Hepatocyte (in vitro differentiated cells): ENCODE measurements at regions not wholly inside any gene's neighbourhood (a gene's known extent, or its start where the extent isn't known, plus 50 kb on each side); places are given as distances from the start of the nearest gene placed in this dataset.

ENCODE experiments used
- DNase-seq: peaks from one replicate; pipeline ENCODE4 v3.0.0-alpha.2; 2016; ENCODE audit warnings: low spot score
- H2AFZ ChIP-seq: fragments of 200-600 bp; sonication (generic); 2 replicates; pipeline ENCODE4 v1.6.0; 2016; ENCODE audit warnings: antibody characterized with exemption, mild to moderate bottlenecking
- H3K27ac ChIP-seq: fragments of 200-600 bp; sonication (generic); 2 replicates; pipeline ENCODE4 v1.5.1; 2016; ENCODE audit warnings: mild to moderate bottlenecking
- H3K27me3 ChIP-seq: fragments of 200-600 bp; sonication (generic); 2 replicates; pipeline ENCODE4 v1.6.1; 2016
- H3K36me3 ChIP-seq: fragments of 200-600 bp; sonication (generic); replicated peaks from 2 replicates; pipeline ENCODE4 v1.5.1; 2016; ENCODE audit warnings: low read depth; ENCODE audit not compliant: insufficient read depth
- H3K4me1 ChIP-seq: fragments of 200-600 bp; sonication (generic); 2 replicates; pipeline ENCODE4 v1.5.1; 2016; ENCODE audit warnings: mild to moderate bottlenecking, moderate library complexity; ENCODE audit not compliant: insufficient read depth
- H3K4me2 ChIP-seq: fragments of 200-600 bp; sonication (generic); 2 replicates; pipeline ENCODE4 v1.6.0; 2016
- H3K4me3 ChIP-seq: fragments of 200-600 bp; sonication (generic); 2 replicates; pipeline ENCODE4 v1.5.1; 2016; ENCODE audit warnings: mild to moderate bottlenecking
- H3K79me2 ChIP-seq: fragments of 200-600 bp; sonication (generic); 2 replicates; pipeline ENCODE4 v1.6.0; 2017; ENCODE audit warnings: mild to moderate bottlenecking
- H3K9me2 ChIP-seq: fragments of 200-600 bp; sonication (generic); replicated peaks from 2 replicates; pipeline ENCODE4 v1.6.0; 2017; ENCODE audit warnings: mild to moderate bottlenecking; ENCODE audit not compliant: insufficient read depth
- H3K9me3 ChIP-seq: fragments of 200-600 bp; sonication (generic); 2 replicates; pipeline ENCODE4 v1.5.1; 2016; ENCODE audit warnings: low read depth, mild to moderate bottlenecking
- H4K20me1 ChIP-seq: fragments of 200-600 bp; sonication (generic); 2 replicates; pipeline ENCODE4 v1.6.0; 2016; ENCODE audit warnings: mild to moderate bottlenecking; ENCODE audit not compliant: insufficient read depth, poor library complexity, severe bottlenecking
- EZH2 ChIP-seq: fragments of 200-600 bp; sonication (generic); IDR thresholded peaks from 2 replicates; pipeline ENCODE4 v1.6.1; 2016; ENCODE audit warnings: antibody characterized with exemption, mild to moderate bottlenecking, borderline replicate concordance
- EZH2phosphoT487 ChIP-seq: fragments of 200-600 bp; sonication (generic); IDR thresholded peaks from one replicate; pipeline ENCODE4 v1.6.1; 2018; ENCODE audit warnings: antibody characterized with exemption, mild to moderate bottlenecking, low read depth, moderate library complexity; ENCODE audit not compliant: unreplicated experiment, severe bottlenecking
- WGBS: methylation state at CpG from one replicate; pipeline ENCODE4 v1.1.6; 2016; ENCODE audit warnings: low lambda C conversion rate; ENCODE audit errors: missing lambda C conversion rate; 5-methylcytosine and 5-hydroxymethylcytosine counted together
- TF ChIP-seq, protein P1 (sequence below): fragments of 200-600 bp; sonication (generic); IDR thresholded peaks from 2 replicates; pipeline ENCODE4 v1.5.1; 2016; ENCODE audit warnings: antibody characterized with exemption, mild to moderate bottlenecking; ENCODE audit not compliant: poor library complexity

DNA sequence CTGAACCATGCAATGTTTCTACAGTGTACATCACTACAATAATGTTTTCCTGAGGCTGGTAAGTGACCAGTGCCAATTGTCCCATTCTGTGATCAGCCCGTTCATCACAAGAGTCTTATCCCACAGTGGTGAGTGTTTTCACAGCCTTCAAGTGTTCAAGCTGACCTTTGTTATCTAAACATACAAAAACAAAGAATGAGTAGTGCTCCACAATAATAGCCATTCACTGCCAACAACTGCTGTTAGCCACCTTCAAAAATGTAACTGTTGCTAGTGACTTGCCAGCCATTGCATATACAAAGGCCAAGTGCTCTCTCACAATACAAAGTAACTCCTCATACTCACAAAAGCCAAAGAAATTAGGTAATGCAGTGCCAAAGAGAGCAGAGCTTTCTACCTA, 1084.1 kb downstream of the FAM133A start:
- Histone ChIP-seq H3K9me2 (no peaks in the 10 kb centered on the region), H3K79me2 (no peaks in the 10 kb centered on the region), H3K4me3 (no peak overlapping the region), H3K27me3 (no peaks in the 10 kb centered on the region), H3K36me3 (no peaks in the 10 kb centered on the region), H2AFZ (no peak overlapping the region), H3K9me3 (no peaks in the 10 kb centered on the region), H3K27ac (no peak overlapping the region), H3K4me2 (no peak overlapping the region), H3K4me1 (no peaks in the 10 kb centered on the region), H4K20me1 (no peaks in the 10 kb centered on the region)
- TF ChIP-seq, protein P1, sequence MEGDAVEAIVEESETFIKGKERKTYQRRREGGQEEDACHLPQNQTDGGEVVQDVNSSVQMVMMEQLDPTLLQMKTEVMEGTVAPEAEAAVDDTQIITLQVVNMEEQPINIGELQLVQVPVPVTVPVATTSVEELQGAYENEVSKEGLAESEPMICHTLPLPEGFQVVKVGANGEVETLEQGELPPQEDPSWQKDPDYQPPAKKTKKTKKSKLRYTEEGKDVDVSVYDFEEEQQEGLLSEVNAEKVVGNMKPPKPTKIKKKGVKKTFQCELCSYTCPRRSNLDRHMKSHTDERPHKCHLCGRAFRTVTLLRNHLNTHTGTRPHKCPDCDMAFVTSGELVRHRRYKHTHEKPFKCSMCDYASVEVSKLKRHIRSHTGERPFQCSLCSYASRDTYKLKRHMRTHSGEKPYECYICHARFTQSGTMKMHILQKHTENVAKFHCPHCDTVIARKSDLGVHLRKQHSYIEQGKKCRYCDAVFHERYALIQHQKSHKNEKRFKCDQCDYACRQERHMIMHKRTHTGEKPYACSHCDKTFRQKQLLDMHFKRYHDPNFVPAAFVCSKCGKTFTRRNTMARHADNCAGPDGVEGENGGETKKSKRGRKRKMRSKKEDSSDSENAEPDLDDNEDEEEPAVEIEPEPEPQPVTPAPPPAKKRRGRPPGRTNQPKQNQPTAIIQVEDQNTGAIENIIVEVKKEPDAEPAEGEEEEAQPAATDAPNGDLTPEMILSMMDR = no peak
- no peak for TF ChIP-seq EZH2phosphoT487
- no peak for TF ChIP-seq EZH2
- no peak for DNase-seq
- WGBS = 70% methylated on average over 1 of the region's 1 CpG

DNA sequence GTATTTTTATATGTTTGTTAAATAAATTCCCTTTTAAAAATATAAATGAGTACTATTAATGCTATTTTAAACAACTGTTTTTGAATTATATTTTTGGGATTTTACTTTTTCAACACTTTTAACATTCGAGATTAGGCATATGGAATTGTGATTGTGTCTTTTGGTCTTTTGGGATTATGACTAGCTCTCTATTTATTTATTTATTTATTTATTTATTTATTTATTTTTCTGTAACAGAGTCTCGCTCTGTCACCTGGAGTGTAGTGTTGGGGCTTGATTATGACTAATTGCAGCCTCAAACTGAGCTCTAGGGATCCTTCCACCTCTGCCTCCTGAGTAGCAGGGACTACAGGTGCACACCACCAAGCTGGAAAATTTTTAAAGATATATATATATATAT, 1101.6 kb downstream of the FAM133A start:
- Histone ChIP-seq H3K4me3 (no peak overlapping the region), H2AFZ (no peak overlapping the region), H3K36me3 (no peaks in the 10 kb centered on the region), H4K20me1 (no peaks in the 10 kb centered on the region), H3K27me3 (no peaks in the 10 kb centered on the region), H3K9me2 (no peaks in the 10 kb centered on the region), H3K4me1 (no peaks in the 10 kb centered on the region), H3K4me2 (no peak overlapping the region), H3K79me2 (no peaks in the 10 kb centered on the region), H3K9me3 (no peaks in the 10 kb centered on the region), H3K27ac (no peak overlapping the region)
- WGBS = 79% methylated on average over 2 of the region's 2 CpGs
- TF ChIP-seq EZH2phosphoT487 (no peak), EZH2 (no peak)
- TF ChIP-seq, protein P1 = no peak
- no peak for DNase-seq

DNA sequence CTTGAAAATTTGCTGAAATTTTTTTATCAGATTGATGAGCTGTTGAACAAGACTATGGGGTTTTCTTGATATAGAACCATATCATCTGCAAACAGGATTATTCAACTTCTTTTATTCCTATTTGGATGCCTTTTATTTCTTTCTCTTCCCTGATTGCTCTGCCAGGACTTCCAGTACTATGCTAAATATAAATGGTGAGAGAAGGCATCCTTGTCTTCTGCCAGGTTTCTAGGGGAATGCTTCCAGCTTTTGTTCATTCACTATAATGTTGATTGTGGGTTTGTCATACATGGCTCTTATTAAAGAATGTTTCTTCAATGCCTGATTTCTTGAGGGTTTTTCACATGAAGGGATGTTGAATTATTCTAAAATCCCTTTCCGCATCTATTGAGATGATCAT, 1139.5 kb downstream of the FAM133A start:
- Histone ChIP-seq H3K9me3 (peaks cover 4% of the 10 kb centered on the region), H2AFZ (no peak overlapping the region), H4K20me1 (no peaks in the 10 kb centered on the region), H3K9me2 (no peaks in the 10 kb centered on the region), H3K36me3 (no peaks in the 10 kb centered on the region), H3K27me3 (no peaks in the 10 kb centered on the region), H3K4me2 (no peak overlapping the region), H3K4me3 (no peak overlapping the region), H3K27ac (no peak overlapping the region), H3K4me1 (no peaks in the 10 kb centered on the region), H3K79me2 (no peaks in the 10 kb centered on the region)
- TF ChIP-seq EZH2 (no peak), EZH2phosphoT487 (no peak)
- TF ChIP-seq, protein P1 = no peak
- WGBS = 96% methylated on average over 1 of the region's 1 CpG
- DNase-seq = no peak

DNA sequence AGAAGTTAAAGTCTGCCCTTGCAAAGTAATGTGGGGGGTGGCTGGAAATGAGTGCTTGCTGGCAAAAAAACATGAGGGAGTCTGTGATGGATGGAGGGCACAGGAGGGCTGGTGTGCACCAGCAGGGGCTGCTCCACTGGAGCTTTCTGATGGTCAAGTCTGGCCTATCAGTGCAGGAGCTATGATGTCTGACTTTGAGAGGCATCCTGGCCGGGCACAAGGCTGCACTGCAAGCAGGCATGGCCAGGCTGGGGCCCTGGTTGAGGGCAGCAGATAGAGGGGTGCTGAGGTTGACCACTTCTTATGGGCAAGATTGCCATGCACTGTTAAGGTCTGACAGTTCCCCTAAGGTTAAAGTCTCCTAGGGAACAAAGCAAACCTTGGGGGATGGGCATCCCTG, 1140.2 kb downstream of the FAM133A start:
- Histone ChIP-seq H4K20me1 (no peaks in the 10 kb centered on the region), H3K27me3 (no peaks in the 10 kb centered on the region), H3K27ac (no peak overlapping the region), H3K36me3 (no peaks in the 10 kb centered on the region), H3K4me3 (no peak overlapping the region), H3K9me2 (no peaks in the 10 kb centered on the region), H3K4me2 (no peak overlapping the region), H3K9me3 (peaks cover 4% of the 10 kb centered on the region), H3K4me1 (no peaks in the 10 kb centered on the region), H3K79me2 (no peaks in the 10 kb centered on the region), H2AFZ (no peak overlapping the region)
- 78% methylated on average over 1 of the region's 1 CpG for WGBS
- DNase-seq = no peak
- TF ChIP-seq EZH2phosphoT487 (no peak), EZH2 (no peak)
- TF ChIP-seq, protein P1 = no peak
